ENCODE measurements at regions not wholly inside any gene's neighbourhood (a gene's known extent, or its start where the extent isn't known, plus 50 kb on each side); places are given as distances from the start of the nearest gene placed in this dataset.

- no peak for TF ChIP-seq CTCF (conservative IDR thresholded peaks at IDR 0.05; ENCODE audit: low read length)
- TF ChIP-seq EZH2phosphoT487 (IDR thresholded peaks at IDR 0.05; ENCODE audit: borderline replicate concordance, low read depth, low read length) = no peak
Observed at GRCh38 chr4:20403846-20404245, 152.1 kb downstream of the SLIT2 start.

All from OCI-LY7 (cell line).